CD4-positive, alpha-beta T cell (primary cell): ENCODE measurements at regions not wholly inside any gene's neighbourhood (a gene's known extent, or its start where the extent isn't known, plus 50 kb on each side); places are given as distances from the start of the nearest gene placed in this dataset.

Experiments used
- ATAC-seq: fragments of 200-7000 bp; cut with Tn5 transposase; one replicate; pipeline ENCODE4 v1.10.0; 2022; ENCODE audit warnings: mild to moderate bottlenecking; ENCODE audit not compliant: poor library complexity
- CTCF ChIA-PET: fragments of 350-600 bp; sonication (Branson Sonifier 250); formaldehyde crosslinking; loops from one replicate; lab custom pipeline; 2021; ENCODE audit warnings: antibody characterized with exemption, inconsistent platforms; lab: Charles Lee
- POLR2A ChIA-PET: fragments of 350-600 bp; sonication (Branson Sonifier 250); formaldehyde crosslinking; loops from one replicate; lab custom pipeline; 2021; ENCODE audit warnings: antibody characterized with exemption, inconsistent platforms; lab: Charles Lee
- DNase-seq, 14 experiments: peaks; one replicate each; pipeline ENCODE4 v3.0.0-alpha.2; 2013 to 2020; ENCODE audit warnings: mixed read lengths in 2 of 14
- H3K27ac ChIP-seq, 2 donors: one replicate each; pipeline versions ENCODE4 v1.5.1 to v1.7.0; 2013; ENCODE audit warnings: low read length in 2 of 2, low read depth in 1 of 2, mild to moderate bottlenecking in 1 of 2
- H3K27me3 ChIP-seq, 2 experiments: 1 replicate in 1 of 2; 2 replicates in 1 of 2; pipeline versions ENCODE4 v1.6.1 to v1.7.0; 2013; ENCODE audit warnings: low read length in 2 of 2, control low read depth in 1 of 2, mild to moderate bottlenecking in 1 of 2, moderate library complexity in 1 of 2; ENCODE audit not compliant: insufficient read depth in 2 of 2, control insufficient read depth in 1 of 2
- H3K36me3 ChIP-seq: one replicate; pipeline ENCODE4 v1.6.1; 2013; ENCODE audit warnings: low read length, control low read depth; ENCODE audit not compliant: insufficient read depth
- H3K4me1 ChIP-seq: one replicate; pipeline ENCODE4 v1.6.1; 2013; ENCODE audit warnings: low read length, control low read depth; ENCODE audit not compliant: insufficient read depth
- H3K4me3 ChIP-seq: one replicate; pipeline ENCODE4 v1.5.1; 2013; ENCODE audit warnings: mild to moderate bottlenecking, low read length, moderate library complexity
- H3K9me3 ChIP-seq, 2 experiments: 1 replicate in 1 of 2; 2 replicates in 1 of 2; pipeline versions ENCODE4 v1.6.1 to v1.7.0; 2013; ENCODE audit warnings: low read length in 2 of 2, mild to moderate bottlenecking in 2 of 2, control low read depth in 1 of 2, moderate library complexity in 1 of 2; ENCODE audit not compliant: control insufficient read depth in 1 of 2, insufficient read depth in 1 of 2
- H3K27ac Mint-ChIP-seq: one replicate; pipeline ENCODE4 v1.8.0; 2020; ENCODE audit warnings: mixed read lengths
- H3K27me3 Mint-ChIP-seq: one replicate; pipeline ENCODE4 v1.8.0; 2021; ENCODE audit warnings: mixed read lengths
- H3K36me3 Mint-ChIP-seq: one replicate; pipeline ENCODE4 v1.8.0; 2021; ENCODE audit warnings: low read depth, mixed read lengths
- H3K4me1 Mint-ChIP-seq: one replicate; pipeline ENCODE4 v1.8.0; 2021; ENCODE audit warnings: low read depth, mixed read lengths
- H3K4me3 Mint-ChIP-seq: one replicate; pipeline ENCODE4 v1.8.0; 2020; ENCODE audit warnings: mild to moderate bottlenecking, mixed read lengths
- H3K9me3 Mint-ChIP-seq: one replicate; pipeline ENCODE4 v1.8.0; 2020; ENCODE audit warnings: mixed read lengths
- CTCF ChIP-seq: fragments of 200-600 bp; IDR thresholded peaks from one replicate; pipeline ENCODE4 v1.8.0; 2022; ENCODE audit warnings: antibody characterized with exemption, mild to moderate bottlenecking
- intact Hi-C, 2 experiments: fragments of 100-400 bp; cut with DNase I in 1 of 2; cut with micrococcal nuclease in 1 of 2; formaldehyde crosslinking; loops; one replicate each; pipeline versions ENCODE4 v1.15.1 to v1.9.0; 2023 to 2025; cut with DNase I, micrococcal nuclease

- no peak overlapping the region for H3K27ac ChIP-seq
- no peak for TF ChIP-seq CTCF
- ATAC-seq: no peak
- intact Hi-C loops: no loop called here
- DNase-seq: no peak
- Mint-ChIP-seq H3K27me3 (peaks cover 10% of the 10 kb centered on the region), H3K27ac (no peak overlapping the region), H3K9me3 (no peaks in the 10 kb centered on the region), H3K4me1 (no peaks in the 10 kb centered on the region), H3K36me3 (no peaks in the 10 kb centered on the region), H3K4me3 (no peak overlapping the region)
- POLR2A ChIA-PET: no interaction called here
- H3K9me3 ChIP-seq: no peaks in the 10 kb centered on the region
- H3K27me3 ChIP-seq: no peaks in the 10 kb centered on the region
- CTCF ChIA-PET: no interaction called here
- no peak overlapping the region for H3K4me3 ChIP-seq
- H3K36me3 ChIP-seq: no peaks in the 10 kb centered on the region
- H3K4me1 ChIP-seq: no peaks in the 10 kb centered on the region
Measured at GRCh38 chr3:181660337-181660736, 51.4 kb upstream of the SOX2 start.

- Histone ChIP-seq H3K36me3 (no peaks in the 10 kb centered on the region), H3K27me3 (no peaks in the 10 kb centered on the region), H3K27ac (no peak overlapping the region), H3K9me3 (peaks cover 0 to 4% of the 10 kb centered on the region in 2 experiments), H3K4me1 (no peaks in the 10 kb centered on the region), H3K4me3 (no peak overlapping the region)
- no peaks in the 10 kb centered on the region for H3K36me3 Mint-ChIP-seq
- TF ChIP-seq CTCF: no peak
- H3K9me3 Mint-ChIP-seq: no peaks in the 10 kb centered on the region
- POLR2A ChIA-PET: no interaction called here
- no peaks in the 10 kb centered on the region for H3K4me1 Mint-ChIP-seq
- no peak overlapping the region for H3K4me3 Mint-ChIP-seq
- CTCF ChIA-PET: no interaction called here
- DNase-seq: no peak
- intact Hi-C loops: no loop called here
- ATAC-seq: no peak
- no peaks in the 10 kb centered on the region for H3K27me3 Mint-ChIP-seq
- no peak overlapping the region for H3K27ac Mint-ChIP-seq
Measured at GRCh38 chr3:181637456-181637855, 74.3 kb upstream of the SOX2 start.

- Histone ChIP-seq H3K9me3 (peaks cover 0 to 4% of the 10 kb centered on the region in 2 experiments), H3K27ac (no peak overlapping the region), H3K27me3 (no peaks in the 10 kb centered on the region), H3K36me3 (no peaks in the 10 kb centered on the region), H3K4me1 (no peaks in the 10 kb centered on the region), H3K4me3 (no peak overlapping the region)
- intact Hi-C loops: no loop called here
- TF ChIP-seq CTCF: no peak
- no peaks in the 10 kb centered on the region for H3K27me3 Mint-ChIP-seq
- ChIA-PET CTCF (no interaction called here), POLR2A (no interaction called here)
- no peaks in the 10 kb centered on the region for H3K4me1 Mint-ChIP-seq
- no peak for ATAC-seq
- no peaks in the 10 kb centered on the region for H3K36me3 Mint-ChIP-seq
- no peak overlapping the region for H3K4me3 Mint-ChIP-seq
- no peak overlapping the region for H3K27ac Mint-ChIP-seq
- no peak for DNase-seq
- H3K9me3 Mint-ChIP-seq: no peaks in the 10 kb centered on the region
Measured at GRCh38 chr3:181637056-181637455, 74.7 kb upstream of the SOX2 start.
